ENCODE measurements at regions not wholly inside any gene's neighbourhood (a gene's known extent, or its start where the extent isn't known, plus 50 kb on each side); places are given as distances from the start of the nearest gene placed in this dataset.

DNA sequence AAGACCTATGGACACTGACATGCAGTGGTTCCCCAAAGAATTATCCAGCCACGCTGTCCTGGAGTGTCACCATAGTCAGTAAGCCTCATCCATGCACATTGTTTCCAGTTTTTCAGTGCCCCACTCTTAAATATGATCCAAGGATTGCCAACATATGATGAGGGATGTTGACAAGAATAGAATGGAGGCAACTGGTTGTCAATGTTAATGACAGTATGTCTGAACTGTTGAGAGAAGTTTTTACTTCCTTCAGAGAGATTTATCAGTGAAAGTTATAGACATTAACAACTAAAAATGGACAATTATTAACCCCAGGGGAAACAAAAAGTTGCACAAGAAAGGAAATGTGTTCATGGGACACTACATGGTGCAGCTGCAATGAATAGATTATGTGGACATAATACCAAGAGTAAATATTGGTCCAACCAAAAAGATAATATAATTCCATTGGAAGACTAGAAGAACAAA is 69.9 kb downstream of the CYP26B1 start (continued):
- TF ChIP-seq, protein P1, sequence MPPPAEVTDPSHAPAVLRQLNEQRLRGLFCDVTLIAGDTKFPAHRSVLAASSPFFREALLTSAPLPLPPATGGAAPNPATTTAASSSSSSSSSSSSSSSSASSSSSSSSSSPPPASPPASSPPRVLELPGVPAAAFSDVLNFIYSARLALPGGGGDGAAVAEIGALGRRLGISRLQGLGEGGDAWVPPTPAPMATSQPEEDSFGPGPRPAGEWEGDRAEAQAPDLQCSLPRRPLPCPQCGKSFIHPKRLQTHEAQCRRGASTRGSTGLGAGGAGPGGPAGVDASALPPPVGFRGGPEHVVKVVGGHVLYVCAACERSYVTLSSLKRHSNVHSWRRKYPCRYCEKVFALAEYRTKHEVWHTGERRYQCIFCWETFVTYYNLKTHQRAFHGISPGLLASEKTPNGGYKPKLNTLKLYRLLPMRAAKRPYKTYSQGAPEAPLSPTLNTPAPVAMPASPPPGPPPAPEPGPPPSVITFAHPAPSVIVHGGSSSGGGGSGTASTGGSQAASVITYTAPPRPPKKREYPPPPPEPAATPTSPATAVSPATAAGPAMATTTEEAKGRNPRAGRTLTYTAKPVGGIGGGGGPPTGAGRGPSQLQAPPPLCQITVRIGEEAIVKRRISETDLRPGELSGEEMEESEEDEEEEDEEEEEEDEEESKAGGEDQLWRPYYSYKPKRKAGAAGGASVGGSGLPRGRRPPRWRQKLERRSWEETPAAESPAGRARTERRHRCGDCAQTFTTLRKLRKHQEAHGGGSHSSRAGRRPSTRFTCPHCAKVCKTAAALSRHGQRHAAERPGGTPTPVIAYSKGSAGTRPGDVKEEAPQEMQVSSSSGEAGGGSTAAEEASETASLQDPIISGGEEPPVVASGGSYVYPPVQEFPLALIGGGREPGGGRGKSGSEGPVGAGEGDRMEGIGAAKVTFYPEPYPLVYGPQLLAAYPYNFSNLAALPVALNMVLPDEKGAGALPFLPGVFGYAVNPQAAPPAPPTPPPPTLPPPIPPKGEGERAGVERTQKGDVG (CRISPR knock-in tag; IDR thresholded peaks at IDR 0.05; ENCODE audit: borderline replicate concordance), result no peak
- peak; percentile 79 for TF ChIP-seq FOXP1 (IDR thresholded peaks at IDR 0.05)
- peak; percentile 97 for TF ChIP-seq FOXP1 (CRISPR knock-in tag; IDR thresholded peaks at IDR 0.05)
- TF ChIP-seq ARNT2 (CRISPR knock-in tag; IDR thresholded peaks at IDR 0.05; ENCODE audit: low read depth), result peak; percentile 19; the same call in 1 of the 2 replicates
- peak; percentile 32; the same call in 1 of the 2 replicates for TF ChIP-seq TBX2 (CRISPR knock-in tag; IDR thresholded peaks at IDR 0.05; ENCODE audit: borderline replicate concordance)
- TF ChIP-seq LCORL (IDR thresholded peaks at IDR 0.05), result no peak
- peak; percentile 88 for TF ChIP-seq LCORL (CRISPR knock-in tag; IDR thresholded peaks at IDR 0.05)
- TF ChIP-seq, protein P2, sequence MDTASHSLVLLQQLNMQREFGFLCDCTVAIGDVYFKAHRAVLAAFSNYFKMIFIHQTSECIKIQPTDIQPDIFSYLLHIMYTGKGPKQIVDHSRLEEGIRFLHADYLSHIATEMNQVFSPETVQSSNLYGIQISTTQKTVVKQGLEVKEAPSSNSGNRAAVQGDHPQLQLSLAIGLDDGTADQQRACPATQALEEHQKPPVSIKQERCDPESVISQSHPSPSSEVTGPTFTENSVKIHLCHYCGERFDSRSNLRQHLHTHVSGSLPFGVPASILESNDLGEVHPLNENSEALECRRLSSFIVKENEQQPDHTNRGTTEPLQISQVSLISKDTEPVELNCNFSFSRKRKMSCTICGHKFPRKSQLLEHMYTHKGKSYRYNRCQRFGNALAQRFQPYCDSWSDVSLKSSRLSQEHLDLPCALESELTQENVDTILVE (CRISPR knock-in tag; IDR thresholded peaks at IDR 0.05), result peak; percentile 91; the same call in 1 of the 2 replicates
- TF ChIP-seq, protein P3, sequence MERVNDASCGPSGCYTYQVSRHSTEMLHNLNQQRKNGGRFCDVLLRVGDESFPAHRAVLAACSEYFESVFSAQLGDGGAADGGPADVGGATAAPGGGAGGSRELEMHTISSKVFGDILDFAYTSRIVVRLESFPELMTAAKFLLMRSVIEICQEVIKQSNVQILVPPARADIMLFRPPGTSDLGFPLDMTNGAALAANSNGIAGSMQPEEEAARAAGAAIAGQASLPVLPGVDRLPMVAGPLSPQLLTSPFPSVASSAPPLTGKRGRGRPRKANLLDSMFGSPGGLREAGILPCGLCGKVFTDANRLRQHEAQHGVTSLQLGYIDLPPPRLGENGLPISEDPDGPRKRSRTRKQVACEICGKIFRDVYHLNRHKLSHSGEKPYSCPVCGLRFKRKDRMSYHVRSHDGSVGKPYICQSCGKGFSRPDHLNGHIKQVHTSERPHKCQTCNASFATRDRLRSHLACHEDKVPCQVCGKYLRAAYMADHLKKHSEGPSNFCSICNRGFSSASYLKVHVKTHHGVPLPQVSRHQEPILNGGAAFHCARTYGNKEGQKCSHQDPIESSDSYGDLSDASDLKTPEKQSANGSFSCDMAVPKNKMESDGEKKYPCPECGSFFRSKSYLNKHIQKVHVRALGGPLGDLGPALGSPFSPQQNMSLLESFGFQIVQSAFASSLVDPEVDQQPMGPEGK (CRISPR knock-in tag; IDR thresholded peaks at IDR 0.05), result peak; percentile 59; the same call in 1 of the 2 replicates
- peak; percentile 25; the same call in 1 of the 2 replicates for TF ChIP-seq ZNF878 (CRISPR knock-in tag; IDR thresholded peaks at IDR 0.05)
- peak; percentile 98 for TF ChIP-seq NKX3-1 (CRISPR knock-in tag; IDR thresholded peaks at IDR 0.05)
- peak; percentile 88 for TF ChIP-seq MED1 (CRISPR knock-in tag; IDR thresholded peaks at IDR 0.05)
- peak; percentile 89 for TF ChIP-seq RARA (CRISPR knock-in tag; IDR thresholded peaks at IDR 0.05)
- peak; percentile 100 for TF ChIP-seq HMG20A (CRISPR knock-in tag; IDR thresholded peaks at IDR 0.05; ENCODE audit: borderline replicate concordance)
- peak; percentile 47; the same call in 1 of the 2 replicates for TF ChIP-seq ZSCAN31 (CRISPR knock-in tag; IDR thresholded peaks at IDR 0.05; ENCODE audit: low read depth)
- TF ChIP-seq FOXK1 (CRISPR knock-in tag; IDR thresholded peaks at IDR 0.05; ENCODE audit: borderline replicate concordance, low read depth), result peak; percentile 94
- TF ChIP-seq MEIS1 (CRISPR knock-in tag; IDR thresholded peaks at IDR 0.05; ENCODE audit: borderline replicate concordance), result peak; percentile 83; the same call in 1 of the 2 replicates
- peak in 1 of 2 experiments; percentile 94; a peak in 2 of 4 replicates for TF ChIP-seq KLF16 (CRISPR knock-in tag; IDR thresholded peaks at IDR 0.05)
- TF ChIP-seq CC2D1A (CRISPR knock-in tag; IDR thresholded peaks at IDR 0.05), result peak; percentile 88; the same call in 1 of the 2 replicates
- TF ChIP-seq, protein P4, sequence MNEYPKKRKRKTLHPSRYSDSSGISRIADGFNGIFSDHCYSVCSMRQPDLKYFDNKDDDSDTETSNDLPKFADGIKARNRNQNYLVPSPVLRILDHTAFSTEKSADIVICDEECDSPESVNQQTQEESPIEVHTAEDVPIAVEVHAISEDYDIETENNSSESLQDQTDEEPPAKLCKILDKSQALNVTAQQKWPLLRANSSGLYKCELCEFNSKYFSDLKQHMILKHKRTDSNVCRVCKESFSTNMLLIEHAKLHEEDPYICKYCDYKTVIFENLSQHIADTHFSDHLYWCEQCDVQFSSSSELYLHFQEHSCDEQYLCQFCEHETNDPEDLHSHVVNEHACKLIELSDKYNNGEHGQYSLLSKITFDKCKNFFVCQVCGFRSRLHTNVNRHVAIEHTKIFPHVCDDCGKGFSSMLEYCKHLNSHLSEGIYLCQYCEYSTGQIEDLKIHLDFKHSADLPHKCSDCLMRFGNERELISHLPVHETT (CRISPR knock-in tag; conservative IDR thresholded peaks at IDR 0.05), result peak; percentile 58; the same call in 1 of the 2 replicates
- peak; percentile 73; the same call in 1 of the 2 replicates for TF ChIP-seq MED13 (CRISPR knock-in tag; IDR thresholded peaks at IDR 0.05)
- no peak for TF ChIP-seq SRSF9 (IDR thresholded peaks at IDR 0.05; ENCODE audit: borderline replicate concordance, insufficient read depth, low read depth, low read length, poor library complexity, severe bottlenecking)

Measured in HepG2 (cell line).